Nephron (organoid): ENCODE measurements at regions not wholly inside any gene's neighbourhood (a gene's known extent, or its start where the extent isn't known, plus 50 kb on each side); places are given as distances from the start of the nearest gene placed in this dataset.

Source experiments
- H3K27ac Mint-ChIP-seq, 3 experiments: 2 replicates each; pipeline ENCODE4 v1.8.0; 2020; ENCODE audit warnings: mixed read lengths in 3 of 3, mild to moderate bottlenecking in 2 of 3, moderate library complexity in 1 of 3
- H3K27me3 Mint-ChIP-seq: 2 replicates; pipeline ENCODE4 v1.8.0; 2021; ENCODE audit warnings: low read depth, mild to moderate bottlenecking, moderate library complexity, mixed read lengths
- H3K36me3 Mint-ChIP-seq: 2 replicates; pipeline ENCODE4 v1.8.0; 2020; ENCODE audit warnings: low read depth, mixed read lengths
- H3K4me1 Mint-ChIP-seq: 2 replicates; pipeline ENCODE4 v1.8.0; 2020; ENCODE audit warnings: mixed read lengths
- H3K4me3 Mint-ChIP-seq, 3 experiments: 2 replicates each; pipeline ENCODE4 v1.8.0; 2020; ENCODE audit warnings: mild to moderate bottlenecking in 3 of 3, mixed read lengths in 3 of 3, moderate library complexity in 2 of 3
- H3K9me3 Mint-ChIP-seq: 2 replicates; pipeline ENCODE4 v1.8.0; 2020; ENCODE audit warnings: mixed read lengths
- CTCF ChIP-seq, 3 experiments: fragments of 200-600 bp; sonication (generic); IDR thresholded peaks; one replicate each; pipeline ENCODE4 v1.5.0; 2021; ENCODE audit warnings: antibody characterized with exemption in 3 of 3; ENCODE audit not compliant: unreplicated experiment in 3 of 3

- TF ChIP-seq CTCF (IDR thresholded peaks at IDR 0.05; ENCODE audit: unreplicated experiment in 3 of 3), result no peak
- H3K9me3 Mint-ChIP-seq, result no peaks in the 10 kb centered on the region
- H3K4me1 Mint-ChIP-seq, result peaks cover 18% of the 10 kb centered on the region
- no peaks in the 10 kb centered on the region for H3K36me3 Mint-ChIP-seq
- no peaks in the 10 kb centered on the region for H3K27me3 Mint-ChIP-seq
- H3K4me3 Mint-ChIP-seq, result no peak overlapping the region
- H3K27ac Mint-ChIP-seq, result peak overlapping the region in 2 of 3 experiments; percentile 73 to 85
Measured at GRCh38 chr13:31537052-31537451, 202.3 kb upstream of the RXFP2 start.

- Mint-ChIP-seq H3K27me3 (no peaks in the 10 kb centered on the region), H3K36me3 (no peaks in the 10 kb centered on the region), H3K27ac (peak overlapping the region in 1 of 3 experiments; percentile 28), H3K4me1 (peaks cover 18% of the 10 kb centered on the region), H3K9me3 (no peaks in the 10 kb centered on the region), H3K4me3 (no peak overlapping the region)
- TF ChIP-seq CTCF (IDR thresholded peaks at IDR 0.05; ENCODE audit: unreplicated experiment in 3 of 3), result peak; percentile 47 to 56 (median 52)
Measured at GRCh38 chr13:31538067-31539042, 201.0 kb upstream of the RXFP2 start.

- peaks cover 20% of the 10 kb centered on the region for H3K4me1 Mint-ChIP-seq
- no peaks in the 10 kb centered on the region for H3K27me3 Mint-ChIP-seq
- H3K36me3 Mint-ChIP-seq, result no peaks in the 10 kb centered on the region
- no peak overlapping the region for H3K27ac Mint-ChIP-seq
- H3K9me3 Mint-ChIP-seq, result no peaks in the 10 kb centered on the region
- no peak for TF ChIP-seq CTCF (IDR thresholded peaks at IDR 0.05; ENCODE audit: unreplicated experiment in 3 of 3)
- no peak overlapping the region for H3K4me3 Mint-ChIP-seq
Measured at GRCh38 chr13:31540281-31540680, 199.0 kb upstream of the RXFP2 start.

- H3K27me3 Mint-ChIP-seq, result no peaks in the 10 kb centered on the region
- no peak for TF ChIP-seq CTCF (IDR thresholded peaks at IDR 0.05; ENCODE audit: unreplicated experiment in 3 of 3)
- no peak overlapping the region for H3K27ac Mint-ChIP-seq
- H3K36me3 Mint-ChIP-seq, result no peaks in the 10 kb centered on the region
- H3K4me1 Mint-ChIP-seq, result peaks cover 13% of the 10 kb centered on the region
- no peaks in the 10 kb centered on the region for H3K9me3 Mint-ChIP-seq
- no peak overlapping the region for H3K4me3 Mint-ChIP-seq
Measured at GRCh38 chr13:31543190-31543589, 196.1 kb upstream of the RXFP2 start.

- peak overlapping the region; percentile 33 to 79 (median 70) for H3K27ac Mint-ChIP-seq
- no peaks in the 10 kb centered on the region for H3K36me3 Mint-ChIP-seq
- peaks cover 12% of the 10 kb centered on the region for H3K4me1 Mint-ChIP-seq
Measured at GRCh38 chr13:31545616-31546015, 193.7 kb upstream of the RXFP2 start.

More at GRCh38 chr13:31545616-31546015, 193.7 kb upstream of the RXFP2 start:
- Mint-ChIP-seq H3K27me3 (no peaks in the 10 kb centered on the region), H3K9me3 (no peaks in the 10 kb centered on the region), H3K4me3 (peak overlapping the region in 2 of 3 experiments; percentile 16 to 21)
- no peak for TF ChIP-seq CTCF (IDR thresholded peaks at IDR 0.05; ENCODE audit: unreplicated experiment in 3 of 3)
